ENCODE measurements at regions not wholly inside any gene's neighbourhood (a gene's known extent, or its start where the extent isn't known, plus 50 kb on each side); places are given as distances from the start of the nearest gene placed in this dataset.

DNA sequence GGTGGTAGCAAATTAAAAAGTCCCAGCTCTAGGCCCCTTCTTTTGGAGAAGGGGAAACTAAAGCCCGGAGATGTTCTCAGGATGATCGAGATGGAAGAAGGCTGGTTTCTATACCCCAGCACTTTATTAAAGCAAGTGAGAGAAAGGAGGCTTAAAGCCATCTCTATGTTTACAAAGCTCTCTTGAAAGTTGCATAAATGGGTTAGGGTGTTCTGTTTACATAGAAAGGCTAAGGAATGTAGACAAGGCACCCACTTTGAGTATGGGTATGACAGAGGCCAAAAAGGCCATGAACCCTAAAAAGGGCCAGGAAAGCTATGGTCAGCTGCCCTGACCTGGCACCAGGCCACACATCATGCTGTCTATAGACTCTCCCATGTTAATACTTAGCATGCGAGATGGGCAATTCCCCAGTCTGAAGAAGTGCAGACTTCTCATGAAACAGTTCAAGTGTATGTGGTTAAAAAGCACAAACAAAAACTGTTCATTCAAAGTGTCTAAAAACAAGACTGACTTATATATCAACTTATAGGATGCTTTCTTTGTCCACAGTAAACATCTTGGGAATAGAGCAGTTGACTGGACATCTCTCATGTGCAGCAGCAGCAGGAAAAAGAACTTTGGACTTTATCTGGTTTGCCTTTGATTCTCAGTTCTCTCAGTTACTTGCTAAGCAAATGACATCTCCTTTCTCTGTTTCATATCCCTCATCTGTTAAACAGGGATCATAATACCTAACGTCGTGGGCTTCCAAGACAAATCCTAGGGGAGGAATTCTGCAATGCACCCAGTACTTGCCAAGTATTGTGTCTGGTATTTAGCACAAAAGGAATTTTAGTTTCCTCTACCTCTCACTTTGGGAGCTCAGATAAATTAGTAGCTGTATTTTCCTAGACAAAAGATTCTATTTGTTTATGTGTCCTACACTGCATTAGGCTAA lies 521.6 kb downstream of the PLPP3 start:
- TF ChIP-seq CTCF (IDR thresholded peaks at IDR 0.05): no peak
- no peak for TF ChIP-seq POLR2A (IDR thresholded peaks at IDR 0.05)

All from lower leg skin (tissue), 3 donors.